H54 (cell line): ENCODE measurements at regions not wholly inside any gene's neighbourhood (a gene's known extent, or its start where the extent isn't known, plus 50 kb on each side); places are given as distances from the start of the nearest gene placed in this dataset.

Source experiments
- DNase-seq: peaks from one replicate; pipeline ENCODE4 v3.0.0; 2011; ENCODE audit warnings: low spot score, mixed read lengths; ENCODE audit not compliant: insufficient read length
- FAIRE-seq: peaks from 3 replicates; lab custom pipeline; 2011; peaks lifted over from hg19 to GRCh38; lab: Jason Lieb, UNC
- POLR2A ChIP-seq: IDR thresholded peaks from 2 replicates; pipeline ENCODE4 v1.6.1; 2011; ENCODE audit warnings: low read depth, mild to moderate bottlenecking, low read length

DNA sequence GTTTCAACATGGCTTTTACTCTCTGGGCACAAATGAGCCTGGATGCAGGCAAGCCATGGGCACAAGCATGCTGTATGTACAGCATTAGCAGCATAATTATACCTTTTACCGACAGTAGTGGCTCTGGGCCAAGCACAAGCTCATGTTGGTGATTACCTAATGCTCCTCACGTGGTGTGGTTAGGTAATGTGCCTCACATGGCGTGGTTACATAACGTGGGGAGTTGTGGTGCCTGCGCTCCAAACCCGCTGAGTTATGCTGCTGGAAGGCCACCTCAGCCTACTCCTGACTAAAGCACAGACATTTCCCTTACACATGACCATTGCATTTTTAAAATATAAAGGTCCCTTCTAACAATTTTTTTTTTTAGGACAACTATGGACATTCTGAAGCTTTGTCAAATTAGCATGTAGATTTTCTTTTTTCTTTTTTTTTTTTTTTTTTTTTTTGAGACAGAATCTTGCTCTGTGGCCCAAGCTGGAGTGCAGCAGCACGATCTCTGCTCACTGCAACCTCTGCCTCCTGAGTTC is 794.0 kb downstream of the EFNA5 start:
- FAIRE-seq (no peak), DNase-seq (no peak)
- TF ChIP-seq POLR2A, result no peak

DNA sequence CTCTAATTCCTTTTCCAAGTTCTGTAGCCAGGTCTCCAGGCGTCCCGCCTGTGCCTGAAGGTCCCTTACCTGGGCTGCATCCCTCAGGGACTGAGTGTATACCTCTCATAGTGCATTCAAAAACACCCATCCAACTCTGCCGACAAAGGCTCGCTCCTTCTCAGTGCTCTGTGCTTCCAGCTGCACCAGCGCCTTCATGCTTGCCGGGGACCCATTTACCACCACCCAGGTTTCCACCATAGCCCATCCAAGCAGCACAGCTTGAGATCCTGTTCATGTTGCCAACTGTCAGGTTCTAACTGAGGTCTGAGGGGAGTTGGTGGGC is 794.5 kb downstream of the EFNA5 start:
- DNase-seq (no peak), FAIRE-seq (no peak)
- no peak for TF ChIP-seq POLR2A

DNA sequence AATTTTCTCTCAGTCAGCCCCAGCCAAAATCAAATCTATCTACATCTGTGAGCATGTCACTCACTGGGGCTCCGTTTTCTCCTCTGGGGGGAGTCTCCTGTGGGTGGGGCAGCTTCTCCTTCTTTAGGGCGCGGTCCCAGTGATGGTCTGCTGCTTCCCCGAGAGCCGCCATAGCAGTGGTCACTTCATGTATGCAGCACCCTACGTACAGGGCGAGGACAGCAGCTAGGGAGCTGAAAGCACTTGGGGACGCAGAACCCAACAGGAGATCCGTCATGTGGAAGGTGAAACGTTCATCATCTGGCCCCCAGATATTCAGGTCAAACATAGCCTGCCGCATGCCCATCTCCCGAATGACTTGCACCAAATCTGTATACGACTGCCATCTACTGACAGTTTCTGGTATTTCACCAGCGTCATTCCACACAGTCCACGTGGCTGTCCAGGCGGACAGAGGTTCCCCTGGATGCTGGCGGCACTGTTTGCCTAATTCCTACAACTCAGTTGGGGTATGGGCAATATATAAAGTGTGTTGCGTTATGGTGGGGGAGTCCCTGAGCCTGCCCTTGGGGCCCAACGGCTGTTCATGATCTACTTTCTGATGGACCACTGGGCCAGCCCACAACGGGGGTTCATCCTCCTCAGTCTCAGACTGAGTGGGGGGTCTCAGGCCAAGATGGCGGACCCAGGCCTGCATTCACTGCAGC is 795.0 kb downstream of the EFNA5 start:
- peak; percentile 4 for DNase-seq
- no peak for FAIRE-seq
- TF ChIP-seq POLR2A, result no peak

DNA sequence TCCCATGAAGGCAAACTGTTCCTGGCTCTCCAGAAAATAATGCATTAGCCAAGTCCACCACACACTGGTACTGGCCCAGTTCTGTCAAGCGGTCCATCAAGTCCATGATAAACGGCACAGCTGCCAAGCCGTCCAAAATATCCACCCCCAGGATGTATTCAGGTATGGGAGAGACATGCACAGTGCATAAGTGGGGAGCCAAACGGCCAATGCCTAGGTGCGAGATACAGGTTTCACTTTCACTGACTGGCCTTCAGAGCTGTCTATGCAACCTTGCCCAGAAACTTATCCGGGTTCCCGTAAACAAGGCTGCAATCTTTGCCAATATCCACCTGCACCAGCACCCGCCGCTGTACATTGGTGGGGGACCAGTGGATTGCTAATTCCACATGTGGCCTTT is 795.8 kb downstream of the EFNA5 start:
- no peak for FAIRE-seq
- no peak for TF ChIP-seq POLR2A
- no peak for DNase-seq

DNA sequence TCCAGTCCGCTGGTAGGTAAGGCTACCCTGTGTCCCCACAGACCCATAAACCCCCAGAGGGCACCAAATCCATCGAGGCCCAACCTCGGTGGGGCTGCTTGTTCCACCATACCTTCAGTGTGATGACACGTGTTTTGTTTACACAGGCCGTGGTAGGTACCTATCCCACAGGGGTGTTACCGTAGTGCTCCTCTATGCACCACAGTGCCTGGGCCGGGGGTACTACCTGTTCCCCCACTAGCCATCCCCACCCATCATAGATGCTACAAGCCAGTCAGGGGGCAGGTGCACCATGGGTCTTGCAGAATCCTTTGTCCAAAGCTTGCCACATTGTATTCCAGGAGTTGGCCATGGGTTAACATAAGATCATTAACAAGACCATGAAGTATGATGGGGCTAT is 796.2 kb downstream of the EFNA5 start:
- TF ChIP-seq POLR2A, result no peak
- DNase-seq, result no peak
- FAIRE-seq, result no peak

DNA sequence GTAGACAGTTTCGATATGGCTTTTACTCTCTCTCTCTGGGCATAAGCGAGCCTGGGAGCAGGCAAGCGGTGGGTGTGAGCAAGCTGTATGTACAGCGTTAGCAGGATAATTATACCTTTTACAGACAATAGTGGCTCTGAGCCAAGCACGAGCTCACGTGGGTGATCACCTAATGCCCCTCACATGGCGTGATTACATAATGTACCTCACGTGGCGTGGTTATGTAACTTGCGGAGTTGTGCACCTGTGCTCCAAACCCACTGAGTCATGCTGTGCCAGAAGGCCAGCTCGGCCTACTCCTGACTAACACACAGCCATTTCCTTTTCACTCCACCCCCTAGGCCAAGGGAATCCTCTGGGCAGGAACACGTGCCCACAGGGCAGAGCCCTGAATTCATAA is 797.2 kb downstream of the EFNA5 start:
- DNase-seq, result no peak
- no peak for FAIRE-seq
- TF ChIP-seq POLR2A, result no peak

DNA sequence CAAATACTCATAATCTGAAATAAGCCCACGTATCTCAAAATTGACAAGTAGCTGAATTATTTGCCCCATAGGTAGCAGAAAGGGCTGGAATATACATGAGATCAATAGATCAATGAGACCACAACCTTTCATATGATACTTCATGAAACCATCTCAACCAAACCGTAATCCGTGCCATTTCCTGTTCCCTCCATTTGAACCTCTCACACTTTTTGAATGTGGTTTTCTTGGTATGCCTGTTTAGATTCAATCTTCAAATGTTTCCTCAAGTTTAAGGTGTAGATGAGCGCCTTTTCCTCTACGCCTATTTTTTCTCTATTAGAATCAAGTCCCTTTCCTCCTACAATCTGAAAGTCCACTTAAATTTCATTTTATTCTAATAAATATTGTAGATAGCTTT is 805.5 kb downstream of the EFNA5 start:
- no peak for TF ChIP-seq POLR2A
- FAIRE-seq (no peak), DNase-seq (no peak)

DNA sequence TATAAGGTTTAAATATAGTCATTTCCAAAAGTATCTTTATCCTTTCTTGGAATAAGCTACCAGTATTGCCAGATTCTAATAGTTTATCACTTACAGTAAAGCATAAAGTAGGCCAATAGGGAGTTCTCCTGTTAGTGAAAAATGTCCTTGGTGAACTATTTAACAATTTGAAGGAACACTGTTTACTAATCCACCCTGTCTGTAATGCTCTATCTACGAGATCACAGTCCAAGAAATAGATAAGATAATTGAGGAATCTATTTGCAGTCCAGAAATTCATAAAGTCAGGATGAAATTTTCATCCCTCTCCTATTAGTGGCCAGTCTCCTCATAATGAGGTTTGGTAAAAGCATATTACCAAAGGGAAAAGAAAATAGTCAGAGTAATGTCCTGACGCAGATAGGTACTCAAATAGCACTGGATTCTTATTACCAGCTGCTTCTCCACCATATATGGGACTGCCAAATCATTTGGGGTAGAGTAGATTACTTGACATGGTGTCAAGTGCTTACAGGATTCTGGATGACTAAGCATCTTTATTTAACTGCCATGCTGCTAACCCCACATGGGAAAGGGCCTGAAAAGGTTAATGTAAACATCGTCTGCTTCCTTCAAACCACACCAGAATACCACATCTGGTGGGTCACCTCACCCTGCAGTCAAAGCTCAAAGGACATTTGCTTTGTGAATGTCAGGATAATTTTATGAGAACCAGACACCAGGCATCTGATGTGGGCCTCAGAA is 808.1 kb downstream of the EFNA5 start:
- no peak for TF ChIP-seq POLR2A
- FAIRE-seq (no peak), DNase-seq (no peak)

DNA sequence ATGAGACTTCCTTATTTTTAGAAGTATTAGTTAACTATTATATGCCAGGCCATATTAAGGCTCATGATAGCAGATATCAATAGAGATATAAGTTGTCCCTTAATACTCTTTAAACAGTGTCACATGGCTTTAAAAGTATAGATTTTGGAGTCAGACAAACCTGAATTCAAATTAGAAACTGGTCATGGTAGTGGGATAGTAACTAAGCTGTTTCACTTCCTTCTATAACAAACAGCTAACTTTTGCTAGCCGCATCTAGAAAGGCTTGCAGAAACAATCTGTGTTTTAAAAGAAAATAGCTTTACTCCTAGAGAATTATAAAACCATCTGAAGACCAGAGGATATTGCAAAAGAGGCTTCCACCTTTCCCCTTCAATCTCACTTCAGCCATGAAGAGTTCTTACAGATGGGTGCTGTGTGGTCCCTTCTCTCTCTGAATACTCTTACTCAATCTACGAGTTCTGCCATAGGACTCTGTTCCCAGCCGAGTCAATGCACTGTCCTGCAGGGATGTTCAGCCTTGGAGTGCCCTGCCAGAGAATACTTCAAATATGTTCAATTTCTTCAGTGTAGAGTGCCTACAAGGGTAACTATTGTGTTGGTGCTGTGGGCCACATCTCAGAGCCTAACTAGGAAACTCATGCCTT is 810.2 kb downstream of the EFNA5 start:
- peak; percentile 33 for FAIRE-seq
- no peak for DNase-seq
- TF ChIP-seq POLR2A, result no peak

DNA sequence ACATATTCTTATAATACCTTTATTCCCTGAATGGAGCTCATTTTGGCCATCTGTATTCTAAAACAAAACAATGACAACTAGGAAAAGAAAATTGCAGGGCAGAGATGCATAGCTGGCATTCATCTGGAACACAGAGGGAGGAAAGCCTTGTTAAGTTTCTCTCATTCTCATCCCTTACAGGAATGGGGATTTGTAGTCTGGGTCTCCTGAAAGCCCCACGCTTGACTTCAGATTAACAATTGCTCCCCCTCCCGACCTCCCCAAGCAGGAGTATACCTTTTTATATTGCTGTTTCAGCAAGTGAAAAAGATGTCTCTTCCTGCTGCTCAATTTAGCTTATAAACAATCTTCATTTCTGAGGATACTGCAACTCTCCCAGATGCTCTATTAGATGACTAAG is 812.1 kb downstream of the EFNA5 start:
- TF ChIP-seq POLR2A, result no peak
- FAIRE-seq (no peak), DNase-seq (no peak)

DNA sequence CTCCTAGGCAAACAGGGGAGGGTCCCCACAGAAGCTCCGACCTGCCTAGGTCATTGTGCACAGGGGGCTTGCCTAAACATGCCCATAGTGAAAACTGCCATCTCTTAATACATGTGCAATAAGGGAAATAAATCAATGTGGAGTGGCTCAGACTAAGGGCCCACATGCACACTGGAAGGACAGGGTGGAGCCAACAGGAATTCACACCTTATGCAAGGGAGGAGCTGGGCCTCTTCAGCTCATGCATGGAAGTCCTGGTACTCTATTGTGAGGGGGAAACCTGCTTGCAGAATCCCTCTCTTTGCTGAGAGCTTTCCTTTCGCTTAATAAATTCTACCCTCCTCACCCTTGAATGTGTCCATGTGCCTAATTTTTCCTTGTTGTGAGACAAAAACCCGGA is 815.8 kb downstream of the EFNA5 start:
- no peak for TF ChIP-seq POLR2A
- DNase-seq (no peak), FAIRE-seq (no peak)

DNA sequence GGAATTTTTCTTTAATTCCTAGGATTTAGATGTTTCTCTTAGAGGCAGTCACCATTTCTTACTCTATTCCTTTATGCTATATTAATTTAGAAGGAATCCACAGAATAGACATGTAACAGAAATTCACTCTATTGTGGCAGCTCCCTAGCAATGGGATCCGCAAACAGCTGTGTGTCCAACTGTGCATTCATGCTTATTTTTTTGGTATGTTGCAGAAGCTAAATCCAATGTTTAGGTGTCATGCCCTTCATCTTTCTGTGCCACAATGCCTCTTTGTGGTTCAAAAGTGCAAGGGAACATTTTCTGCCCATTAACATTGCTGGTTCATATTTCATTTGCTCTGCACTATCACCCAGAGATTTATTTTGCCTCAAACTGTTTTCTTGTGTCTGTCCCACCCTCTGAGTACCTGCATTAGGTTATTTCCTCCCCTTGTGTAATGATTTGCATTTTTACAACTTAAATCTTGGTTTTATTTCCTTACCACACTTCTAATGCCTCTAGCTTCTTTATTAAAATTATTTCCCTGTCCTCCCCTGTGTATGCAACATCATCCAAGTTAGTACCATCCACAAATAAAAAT is 816.5 kb downstream of the EFNA5 start:
- no peak for TF ChIP-seq POLR2A
- DNase-seq (no peak), FAIRE-seq (no peak)

DNA sequence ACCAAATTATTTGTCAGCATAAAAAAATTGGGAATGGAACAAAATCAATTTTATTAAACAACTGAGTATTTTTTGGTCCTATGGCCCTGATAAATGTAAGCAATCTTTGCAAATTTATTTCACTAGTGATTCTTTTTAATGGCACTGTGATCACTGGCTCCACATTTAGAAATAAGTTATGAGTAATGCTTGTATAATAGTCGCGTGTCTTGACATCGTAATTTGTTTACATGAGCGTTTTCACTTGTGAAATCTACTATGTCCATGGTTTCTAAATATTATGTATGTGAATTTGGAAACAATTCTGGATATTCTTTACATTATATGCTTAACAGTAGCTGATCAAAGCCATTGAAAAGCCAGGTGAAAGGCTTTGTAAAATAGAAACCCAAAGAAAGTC is 817.5 kb downstream of the EFNA5 start:
- FAIRE-seq (no peak), DNase-seq (no peak)
- no peak for TF ChIP-seq POLR2A

DNA sequence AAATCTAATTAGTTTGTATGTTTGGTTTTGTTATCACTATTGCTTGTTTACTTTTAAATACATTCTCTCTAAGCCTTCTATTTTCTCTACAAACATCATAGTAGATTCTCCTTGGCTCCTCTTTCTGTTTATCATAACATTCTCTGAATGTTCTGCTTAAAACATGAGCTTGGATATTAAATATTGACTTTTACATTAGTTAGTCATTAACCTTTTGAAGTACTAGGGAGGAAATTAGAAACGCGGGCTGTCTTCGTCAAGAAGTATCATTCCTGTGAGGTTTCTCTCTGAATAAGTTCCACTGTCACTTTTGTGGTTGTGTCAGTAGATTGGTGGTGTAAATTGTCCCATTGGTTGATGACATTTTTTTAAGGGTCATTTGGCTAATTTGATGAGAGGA is 821.5 kb downstream of the EFNA5 start:
- TF ChIP-seq POLR2A, result no peak
- FAIRE-seq (no peak), DNase-seq (no peak)
